ENCODE measurements at regions not wholly inside any gene's neighbourhood (a gene's known extent, or its start where the extent isn't known, plus 50 kb on each side); places are given as distances from the start of the nearest gene placed in this dataset.

DNA sequence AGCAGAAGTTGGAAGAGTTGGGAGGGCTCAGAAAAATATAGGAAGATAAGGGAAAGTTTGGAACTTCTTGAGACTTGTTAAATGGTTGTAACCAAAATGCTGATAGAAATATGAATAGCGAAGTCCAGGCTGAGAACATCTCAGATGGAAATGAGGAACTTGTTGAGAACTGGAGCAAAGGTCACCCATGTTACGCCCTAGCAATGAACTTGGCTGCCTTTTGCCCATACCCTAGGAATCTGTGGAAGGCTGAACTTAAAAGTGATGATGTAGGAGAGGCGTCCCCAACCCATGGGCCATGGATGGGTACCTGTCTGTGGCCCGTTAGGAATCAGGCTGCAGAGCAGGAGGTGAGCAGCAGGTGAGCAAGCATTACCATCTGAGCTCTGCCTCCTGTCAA lies 347.8 kb downstream of the ARL4A start:
- no peak for DNase-seq (ENCODE audit: low spot score)

DNA sequence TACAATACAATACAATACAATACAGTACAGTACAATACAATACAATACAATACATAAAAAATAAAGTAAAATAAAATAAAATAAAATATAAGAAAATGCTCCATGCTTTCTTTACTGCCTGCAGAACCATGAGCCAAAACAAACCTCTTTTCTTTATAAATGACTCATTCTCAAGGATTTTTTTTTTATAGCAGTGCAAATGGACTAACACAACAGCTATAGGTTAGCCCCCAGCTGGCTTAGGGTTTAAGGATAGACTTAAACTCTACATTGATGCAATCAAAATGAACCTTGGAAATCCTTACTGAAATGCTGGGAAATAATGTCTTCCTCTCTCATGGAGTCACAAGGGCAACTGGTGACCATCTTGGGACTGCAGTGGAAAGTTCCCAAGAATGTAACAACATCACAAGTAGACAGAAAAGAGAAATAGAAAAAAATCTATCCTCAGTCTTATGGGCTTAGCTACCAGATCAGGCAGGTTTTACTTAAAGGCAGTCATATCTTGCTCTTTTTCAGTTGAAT lies 348.9 kb downstream of the ARL4A start:
- DNase-seq (ENCODE audit: low spot score), result no peak

DNA sequence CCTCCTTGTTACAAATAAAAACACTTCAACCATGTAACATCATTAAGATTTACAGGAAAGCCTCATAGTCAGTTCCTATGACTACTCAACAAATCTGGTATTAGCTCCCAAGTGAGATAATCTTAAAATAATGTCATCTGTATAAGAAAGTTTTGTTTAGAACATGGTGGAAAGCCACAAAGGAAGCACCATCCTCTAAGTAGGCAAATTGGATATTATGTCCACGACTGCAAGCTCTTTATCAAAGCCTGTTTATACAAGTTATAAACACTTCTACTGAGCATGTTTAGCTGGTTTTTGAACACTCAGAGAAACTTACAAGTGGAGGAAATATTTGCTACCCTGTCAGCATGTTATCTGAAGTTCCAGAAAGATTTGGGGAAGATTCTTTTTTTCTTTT lies 349.8 kb downstream of the ARL4A start:
- DNase-seq (ENCODE audit: low spot score), result no peak

DNA sequence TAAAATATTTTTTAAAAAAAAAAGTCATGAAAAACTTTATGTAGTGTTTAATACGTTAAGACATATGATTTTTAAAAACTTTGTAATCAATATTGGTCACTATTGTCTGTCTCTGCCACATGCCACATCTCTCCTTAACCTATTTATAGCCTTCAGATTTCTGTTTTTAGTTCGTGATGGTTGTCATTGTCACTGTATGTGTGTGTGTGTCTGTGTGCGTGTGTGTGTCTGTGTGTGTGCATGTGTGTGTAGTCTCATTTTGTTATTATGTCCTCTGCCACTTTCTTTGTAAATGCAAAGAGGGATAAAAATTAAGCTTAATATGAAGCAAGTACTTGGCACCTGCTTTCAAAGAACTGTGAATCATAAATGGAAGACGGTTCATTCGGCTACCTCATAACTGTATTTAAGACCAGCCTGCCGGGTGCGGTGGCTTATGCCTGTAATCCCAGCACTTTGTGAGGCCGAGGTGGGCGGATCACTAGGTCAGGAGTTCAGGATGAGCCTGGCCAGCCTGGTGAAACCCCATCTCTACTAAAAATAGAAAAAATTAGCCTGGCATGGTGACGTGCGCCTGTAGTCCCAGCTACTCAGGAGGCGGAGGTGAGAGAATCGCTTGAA lies 354.0 kb downstream of the ARL4A start:
- DNase-seq (ENCODE audit: low spot score), result no peak

DNA sequence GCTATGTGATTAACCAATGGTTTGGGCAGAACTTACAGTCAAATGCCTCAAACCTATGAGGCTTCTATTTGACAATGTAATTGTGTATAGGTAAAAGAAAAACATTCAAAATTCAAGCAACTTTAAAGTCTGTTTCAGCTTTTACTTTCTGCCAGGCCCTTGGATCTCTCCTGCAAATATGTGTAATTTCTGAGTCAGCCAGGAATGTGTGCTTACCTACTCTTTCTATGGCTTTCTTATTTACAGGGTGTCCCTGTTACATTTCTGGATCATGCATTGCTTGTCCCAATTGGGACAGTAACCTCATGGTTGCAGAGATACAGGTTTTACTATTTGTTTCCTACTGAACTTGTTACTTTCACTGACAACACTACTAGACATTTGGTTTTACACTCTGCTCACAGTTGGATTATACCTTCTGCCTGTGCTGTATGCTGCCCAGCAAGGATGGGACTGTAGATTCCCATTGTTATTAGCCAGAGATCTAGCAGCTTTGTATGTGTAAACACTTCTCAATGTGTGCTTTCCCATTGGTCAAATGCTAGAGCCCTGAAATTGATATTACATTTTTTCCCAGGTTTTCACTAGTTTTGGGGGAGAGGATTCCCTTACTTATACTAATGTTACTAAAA lies 355.3 kb downstream of the ARL4A start:
- DNase-seq (ENCODE audit: low spot score), result no peak

DNA sequence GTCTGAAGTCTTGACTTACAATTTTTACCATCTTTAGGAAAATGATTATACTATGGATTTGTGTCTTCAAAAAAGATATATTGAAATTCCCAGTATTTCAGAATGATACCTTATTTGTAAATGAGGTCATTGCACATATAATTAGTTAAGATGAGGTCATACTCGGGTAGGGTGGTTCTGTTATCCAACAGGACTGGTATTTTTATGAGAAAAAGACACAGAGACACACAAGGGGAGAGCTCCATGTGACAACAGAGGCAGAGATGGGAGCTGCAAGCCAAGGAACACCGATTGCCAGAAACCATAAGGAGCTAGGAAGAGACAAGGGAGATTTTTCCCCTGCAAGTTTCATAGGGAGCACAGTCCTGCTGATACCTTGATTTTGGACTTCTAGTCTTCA lies 356.9 kb downstream of the ARL4A start:
- no peak for DNase-seq (ENCODE audit: low spot score)

DNA sequence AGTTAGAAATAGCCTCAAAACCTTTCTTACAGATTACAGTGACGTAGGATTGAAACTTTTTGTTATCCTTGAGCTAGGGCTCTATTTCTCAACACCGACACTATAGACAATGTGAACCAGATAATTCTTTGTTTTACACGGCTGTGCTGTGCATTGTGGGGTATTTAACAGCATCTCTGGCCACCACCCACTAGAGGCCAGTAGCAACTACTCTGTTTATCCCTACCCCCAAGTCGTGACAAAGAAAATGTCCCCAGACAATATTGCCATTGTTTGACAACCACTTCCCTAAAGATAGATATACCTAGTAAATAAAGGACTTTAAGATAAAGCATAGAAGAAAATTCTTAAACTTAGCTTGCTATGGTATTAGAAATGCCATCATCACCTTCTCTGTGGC lies 359.6 kb downstream of the ARL4A start:
- no peak for DNase-seq (ENCODE audit: low spot score)

DNA sequence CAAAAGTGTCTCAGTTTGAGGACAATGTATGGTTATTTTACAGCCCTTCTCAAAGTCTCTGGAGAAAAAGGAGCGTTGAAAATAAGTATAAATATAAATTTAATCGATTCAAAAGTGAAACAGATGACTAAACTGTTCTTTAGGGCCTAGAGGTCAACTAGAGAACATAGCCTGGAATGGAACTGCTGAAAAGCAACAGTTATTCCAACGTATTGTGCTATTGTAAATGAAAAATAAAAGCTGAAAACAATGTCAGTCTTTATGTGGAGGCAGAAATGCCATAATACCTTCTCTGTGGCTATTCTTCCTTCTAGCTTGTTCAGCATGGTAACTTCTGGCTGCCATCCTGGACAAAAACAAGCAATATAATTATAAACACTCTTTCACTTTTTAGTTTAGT lies 362.5 kb downstream of the ARL4A start:
- no peak for DNase-seq (ENCODE audit: low spot score)

DNA sequence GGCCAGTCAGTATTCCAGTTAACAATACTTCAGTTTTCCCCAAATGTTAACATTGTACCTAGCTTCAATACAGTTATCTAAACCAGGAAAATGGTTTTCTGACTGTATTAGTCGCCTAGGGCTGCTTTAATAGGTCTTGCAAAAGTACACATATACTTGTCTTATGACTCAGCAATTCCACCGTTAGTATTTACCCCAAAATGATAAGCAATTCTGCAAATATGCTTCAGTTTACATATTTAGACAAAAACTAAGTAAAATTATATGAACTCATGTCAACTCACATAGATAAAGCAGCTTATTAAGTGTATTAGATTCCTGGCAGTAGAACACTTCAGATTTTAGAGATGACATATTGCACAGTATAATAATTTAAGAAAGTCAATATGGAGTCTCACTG lies 363.3 kb downstream of the ARL4A start:
- DNase-seq (ENCODE audit: low spot score), result no peak

DNA sequence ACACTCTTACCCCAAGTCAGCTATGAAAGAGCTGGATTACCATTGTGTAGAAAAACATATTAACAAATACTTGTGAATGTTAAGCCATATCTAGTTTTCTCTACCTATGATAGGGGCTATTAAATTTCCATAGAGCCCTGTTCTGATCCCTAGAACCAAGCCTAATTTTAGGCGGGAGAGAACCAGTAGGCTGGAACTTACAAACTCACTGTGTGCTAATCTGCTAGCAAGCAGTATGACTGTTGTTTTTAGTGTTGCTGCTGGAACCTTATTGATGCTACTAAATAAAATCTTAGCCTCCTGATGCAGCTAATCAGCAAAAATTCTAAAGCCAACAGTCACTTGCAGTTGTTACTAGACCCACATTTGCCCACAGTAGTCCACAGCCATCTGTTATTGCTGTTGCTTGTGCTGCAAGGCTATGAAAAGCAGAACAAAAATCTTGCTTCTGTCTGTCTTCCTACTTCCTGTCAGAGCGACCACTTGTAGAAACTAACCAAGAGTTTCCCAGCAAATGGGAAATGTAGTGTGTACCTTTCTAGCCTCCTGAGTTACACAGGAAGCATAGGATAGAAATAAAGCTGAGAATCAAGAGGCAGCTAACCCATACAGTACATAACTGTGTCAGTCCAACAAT lies 368.4 kb downstream of the ARL4A start:
- no peak for DNase-seq (ENCODE audit: low spot score)

DNA sequence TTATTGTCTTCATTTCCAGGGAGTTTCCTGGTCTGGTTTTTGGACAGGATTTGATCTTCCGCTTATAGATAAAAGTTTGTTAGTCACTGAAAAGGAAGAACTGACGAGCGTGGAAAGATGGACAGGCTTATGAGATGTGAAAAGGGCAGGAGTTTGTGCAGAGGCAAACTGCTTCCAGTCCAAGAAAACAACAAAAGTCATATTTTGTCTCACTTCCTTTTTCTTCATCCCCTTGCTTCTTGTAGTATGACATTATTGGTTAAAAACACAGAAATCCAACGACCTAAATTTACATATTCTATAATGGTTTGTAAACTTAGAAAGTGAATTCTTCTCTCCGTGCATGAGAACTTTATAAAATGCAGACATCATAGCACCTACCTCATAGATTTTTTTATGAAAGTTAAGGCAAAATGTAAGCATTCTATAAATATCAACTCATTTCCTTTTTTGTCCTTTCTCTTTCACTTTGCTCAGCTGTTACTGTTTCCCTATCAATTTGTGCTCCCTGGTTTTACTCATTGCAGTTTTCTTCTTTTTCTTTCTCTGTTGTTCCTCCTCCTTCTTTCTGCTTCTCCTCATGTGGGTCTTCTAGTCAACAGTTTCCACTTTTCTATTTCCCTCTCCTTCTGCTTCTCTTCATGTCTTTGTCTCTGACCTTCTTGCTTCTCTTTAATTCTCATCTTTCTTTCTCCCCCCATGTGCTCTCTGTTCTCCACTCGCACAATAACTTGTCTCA lies 370.2 kb downstream of the ARL4A start:
- no peak for DNase-seq (ENCODE audit: low spot score)

DNA sequence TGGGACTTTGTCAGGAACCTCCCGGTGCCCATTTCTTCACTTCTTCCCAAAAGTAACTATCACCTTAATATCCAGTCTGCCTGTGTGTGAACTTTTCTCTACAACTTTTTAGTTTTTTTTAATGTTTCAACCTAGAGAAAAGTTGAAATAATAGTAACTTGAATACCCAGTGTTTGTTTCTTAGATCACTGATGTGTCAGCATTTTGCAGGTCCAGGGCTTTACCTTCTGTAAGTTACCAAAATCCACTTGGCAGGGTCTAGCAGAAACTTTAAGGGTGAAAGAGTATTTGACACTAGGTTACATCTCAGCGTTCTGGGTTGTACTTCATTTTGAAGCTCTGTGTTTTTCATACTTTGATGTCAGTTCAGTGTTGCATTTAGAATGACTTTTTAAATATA lies 372.7 kb downstream of the ARL4A start:
- no peak for DNase-seq (ENCODE audit: low spot score)

DNA sequence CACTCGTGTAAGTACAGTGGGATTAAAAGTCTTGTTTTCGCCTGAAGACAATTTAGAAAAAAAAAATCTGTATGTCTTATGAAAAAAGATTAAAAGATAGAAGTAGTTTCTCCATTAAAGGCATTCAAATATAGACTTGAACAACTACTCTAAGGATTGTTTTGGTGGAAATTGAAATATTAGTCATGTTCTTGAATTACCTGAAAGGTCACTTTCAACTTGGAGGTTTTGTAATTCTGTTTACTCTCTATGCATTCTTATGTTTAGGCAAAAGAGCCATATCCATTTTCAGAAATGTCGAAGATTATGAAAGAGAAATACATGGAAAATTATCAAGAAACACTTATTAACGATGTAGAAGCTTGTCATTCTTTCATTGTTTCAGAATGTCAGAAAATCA lies 373.7 kb downstream of the ARL4A start:
- DNase-seq (ENCODE audit: low spot score), result no peak

DNA sequence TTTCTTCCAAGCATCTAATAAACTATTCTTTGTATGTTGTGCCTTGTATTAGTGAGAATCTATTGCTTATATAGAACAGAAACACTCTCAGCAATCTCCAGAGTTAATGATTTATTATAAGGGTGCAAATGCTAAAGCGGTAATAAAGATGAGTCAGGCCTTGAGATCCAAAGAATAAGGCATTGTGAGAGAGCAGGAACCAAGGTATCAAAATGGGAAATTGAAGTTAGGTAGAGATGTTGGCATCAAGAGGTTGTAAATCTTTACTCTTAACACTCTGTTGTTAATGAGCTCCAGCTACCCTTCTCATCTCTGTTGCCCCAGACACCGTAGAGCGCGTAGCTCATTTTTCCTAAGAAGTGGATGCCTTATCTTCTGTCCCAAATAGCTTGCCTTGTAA lies 375.2 kb downstream of the ARL4A start:
- DNase-seq (ENCODE audit: low spot score), result no peak

DNA sequence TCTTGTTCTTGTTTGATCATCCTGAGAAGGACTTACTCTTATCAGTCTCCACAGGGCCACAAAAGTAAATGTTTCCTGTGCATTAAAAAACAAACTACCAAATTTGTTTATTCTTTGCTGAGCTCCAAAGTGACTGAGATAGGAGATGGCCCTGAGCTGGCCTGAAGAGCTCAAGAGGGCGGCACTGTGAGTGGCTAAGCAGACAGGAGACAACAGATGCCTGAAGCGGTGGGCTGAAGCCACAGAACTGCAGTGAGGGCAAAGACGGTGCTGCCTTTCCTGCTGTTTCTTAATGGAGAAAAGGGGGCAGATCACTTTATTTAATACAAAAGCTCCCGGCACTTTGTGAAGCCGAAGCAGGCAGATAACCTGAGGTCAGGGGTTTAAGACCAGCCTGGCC lies 379.6 kb downstream of the ARL4A start:
- DNase-seq (ENCODE audit: low spot score), result no peak

DNA sequence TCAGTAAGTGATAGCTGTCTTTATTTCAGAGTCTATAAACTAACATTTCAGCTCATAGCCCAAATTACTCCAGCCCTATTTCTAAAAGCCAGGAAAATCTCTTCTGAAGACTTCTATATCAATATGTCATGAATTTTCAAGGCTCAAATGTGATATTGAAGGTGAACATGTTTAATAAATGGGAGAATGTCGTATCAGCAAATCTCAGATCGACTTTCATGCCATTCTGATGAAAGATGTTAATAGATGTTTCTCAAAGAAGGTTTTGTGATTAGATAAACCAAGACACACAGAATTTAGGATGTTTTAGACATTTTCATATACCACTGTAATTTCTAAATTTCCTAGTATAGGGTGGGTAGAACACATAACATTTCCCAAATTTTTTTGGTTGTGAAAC lies 380.6 kb downstream of the ARL4A start:
- DNase-seq (ENCODE audit: low spot score), result no peak

DNA sequence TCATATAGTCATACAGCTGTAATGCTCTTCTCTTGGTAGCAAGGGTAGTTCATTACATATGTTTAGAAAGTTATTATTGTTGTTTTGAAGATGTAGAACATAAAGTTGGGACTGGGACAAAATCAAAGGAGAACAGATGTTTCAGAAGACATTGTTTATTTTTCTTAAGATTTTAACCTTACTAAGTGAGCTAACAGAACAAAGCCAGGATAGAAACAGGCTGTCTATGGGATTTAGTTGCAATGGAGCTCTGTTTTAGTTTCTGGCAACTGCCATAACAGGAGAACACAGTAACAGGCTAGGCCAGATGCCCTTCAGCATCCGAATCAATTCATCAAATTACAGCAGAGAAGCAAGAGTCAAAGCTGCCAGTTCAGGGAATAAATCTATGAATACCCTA lies 382.4 kb downstream of the ARL4A start:
- DNase-seq (ENCODE audit: low spot score), result no peak

DNA sequence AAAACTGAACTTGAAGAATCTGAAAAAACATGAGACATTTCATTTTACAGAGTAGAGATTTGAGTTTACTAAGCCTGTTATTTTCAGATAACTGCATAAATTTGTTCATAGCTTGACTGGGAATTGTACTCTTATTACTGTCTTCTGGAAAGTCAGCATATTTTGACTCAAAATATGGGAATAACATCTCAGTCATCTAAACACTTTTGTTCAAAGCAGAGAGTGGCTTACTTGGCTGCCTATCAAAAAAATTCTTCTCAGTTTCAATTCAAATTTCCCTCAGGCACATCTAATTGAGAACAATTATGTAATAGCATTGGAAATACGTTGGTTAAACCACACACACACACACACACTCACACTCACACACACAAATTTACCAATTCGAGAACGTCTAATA lies 384.6 kb downstream of the ARL4A start:
- DNase-seq (ENCODE audit: low spot score), result no peak

DNA sequence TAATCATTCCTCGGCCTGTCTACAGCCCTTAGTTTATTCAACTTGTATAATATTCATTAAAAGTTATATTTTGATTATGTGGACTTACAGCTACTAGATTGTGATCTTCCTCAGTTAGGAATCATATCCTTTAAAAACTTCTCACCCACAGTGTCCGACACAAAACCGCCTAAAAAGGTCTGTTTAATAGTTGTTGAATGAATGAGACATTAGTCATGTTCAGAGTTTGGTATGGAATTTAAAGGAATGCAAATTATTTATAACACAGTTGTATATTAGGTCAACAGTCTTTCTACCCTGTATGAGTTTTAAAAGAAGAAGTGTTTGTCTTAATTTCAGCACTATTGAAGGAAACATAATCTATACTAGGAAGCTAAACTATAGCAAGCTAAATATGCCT lies 390.0 kb downstream of the ARL4A start:
- DNase-seq (ENCODE audit: low spot score), result no peak

DNA sequence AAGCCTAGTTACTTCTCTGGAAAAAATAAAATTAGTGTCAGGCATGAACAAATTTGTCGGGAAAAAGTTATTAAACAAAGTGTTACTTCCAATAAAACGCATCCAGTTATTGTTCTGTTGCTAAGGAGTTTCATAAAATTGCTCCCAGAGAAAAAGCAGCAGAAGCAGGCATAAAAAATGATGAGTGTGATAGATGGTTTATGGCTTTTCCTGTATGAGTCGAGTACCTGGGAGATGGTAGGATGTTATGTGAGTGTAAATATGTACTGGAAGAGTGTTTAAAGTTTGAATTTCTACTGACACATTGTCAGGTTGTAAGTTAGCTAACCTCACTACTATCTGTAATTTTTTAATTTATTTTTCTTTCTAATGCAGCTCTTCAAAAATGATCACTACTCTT lies 390.7 kb downstream of the ARL4A start:
- DNase-seq (ENCODE audit: low spot score), result no peak

DNA sequence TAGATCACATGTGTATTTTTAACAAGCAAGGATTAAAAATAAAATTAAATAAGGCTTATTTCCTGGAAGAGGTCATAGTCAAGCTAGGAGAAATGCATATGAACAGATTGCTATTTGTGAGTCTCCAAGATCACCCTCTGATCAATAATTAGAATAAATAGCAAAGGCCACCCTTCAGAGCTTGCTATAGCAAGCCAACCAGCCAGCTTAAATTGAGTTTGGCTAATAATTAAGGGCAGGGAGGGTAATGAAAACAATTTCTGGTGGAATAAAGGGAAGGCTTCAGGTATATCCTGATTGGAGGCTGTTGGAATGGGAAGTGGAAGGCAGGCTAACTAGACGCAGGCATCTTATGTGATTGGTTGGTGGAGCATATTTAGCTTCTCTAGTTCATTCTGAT lies 403.5 kb downstream of the ARL4A start:
- DNase-seq (ENCODE audit: low spot score), result no peak

DNA sequence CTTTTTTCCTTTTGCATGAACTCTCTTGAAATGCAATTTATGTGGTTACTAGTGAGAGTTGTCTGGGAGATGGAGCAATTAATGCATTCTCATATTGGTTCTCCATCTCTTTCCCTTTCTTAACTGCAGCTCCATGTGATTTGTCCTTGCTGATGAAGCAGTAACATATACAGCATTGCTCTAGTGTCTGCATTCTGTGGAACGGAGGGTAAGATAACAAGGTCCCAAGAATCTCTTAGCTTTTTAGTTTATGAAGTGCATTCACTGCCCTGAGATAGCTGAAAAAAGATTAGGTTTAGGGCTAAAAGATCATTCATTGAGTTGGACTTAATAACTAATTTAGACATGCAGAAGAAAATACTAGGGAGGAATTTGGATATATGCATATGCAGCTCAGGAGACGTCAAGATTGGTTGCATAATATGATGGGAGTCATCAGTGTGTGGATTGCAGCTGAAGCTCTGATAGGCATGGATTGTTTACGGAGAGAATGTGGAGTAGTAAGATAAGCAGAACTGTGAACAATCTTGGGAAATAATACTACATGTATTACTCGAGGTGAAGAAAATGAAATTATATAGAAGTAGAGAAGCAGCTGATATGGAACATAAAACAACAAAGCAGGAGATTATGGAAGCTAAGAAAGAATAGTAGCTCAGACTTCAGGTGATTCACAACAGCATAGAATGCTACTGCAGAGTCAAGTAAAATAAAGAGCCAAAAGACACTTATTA lies 404.7 kb downstream of the ARL4A start:
- no peak for DNase-seq (ENCODE audit: low spot score)

DNA sequence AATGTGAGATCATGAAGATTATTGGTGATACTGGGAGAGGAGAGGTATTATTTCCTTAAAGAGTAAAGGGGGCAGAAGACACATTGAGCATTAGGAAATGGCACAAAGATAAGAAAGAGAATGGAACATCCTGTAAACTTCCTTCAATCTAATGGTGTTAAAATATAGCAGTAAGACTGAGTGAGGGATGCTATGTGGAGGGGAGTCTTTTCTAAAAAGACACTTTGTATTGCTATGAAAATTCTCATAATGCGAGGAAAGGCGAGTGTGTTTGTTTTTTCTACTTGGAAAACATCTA lies 405.2 kb downstream of the ARL4A start:
- DNase-seq (ENCODE audit: low spot score), result no peak
